GM12878 (cell line): ENCODE measurements at regions not wholly inside any gene's neighbourhood (a gene's known extent, or its start where the extent isn't known, plus 50 kb on each side); places are given as distances from the start of the nearest gene placed in this dataset.

Experiments used
- ATAC-seq: fragments of 200-7000 bp; cut with Tn5 transposase; 3 replicates; pipeline ENCODE4 v1.9.1; 2020; ENCODE audit warnings: mild to moderate bottlenecking, moderate library complexity
- BruUV-seq: library from RNA; stranded (reverse); fragments of 400-500 nt; replicated peaks from 2 replicates; lab custom pipeline; 2021; lab: Mats Ljungman, UMichigan
- CTCF ChIA-PET: fragments of 300-600 bp; sonication (Branson Sonifier 250); formaldehyde crosslinking; extraction: SDS; loops from one replicate; lab custom pipeline; 2021; ENCODE audit warnings: inconsistent platforms; lab: Yijun Ruan, JAX
- POLR2A ChIA-PET: fragments of 350-600 bp; formaldehyde crosslinking; extraction: SDS; loops from one replicate; lab custom pipeline; 2021; ENCODE audit warnings: inconsistent platforms; lab: Charles Lee
- RAD21 ChIA-PET: fragments of 300-600 bp; sonication (Branson Sonifier 250); formaldehyde crosslinking; loops from one replicate; lab custom pipeline; 2023; ENCODE audit warnings: antibody characterized with exemption; ENCODE audit not compliant: unreplicated experiment; lab: Charles Lee
- SMC1A ChIA-PET: fragments of 300-600 bp; sonication (Branson Sonifier 250); formaldehyde crosslinking; loops from one replicate; lab custom pipeline; 2023; ENCODE audit not compliant: unreplicated experiment, uncharacterized antibody; lab: Charles Lee
- DNase-seq: peaks from one replicate; pipeline ENCODE4 v3.0.0-alpha.2; 2011; ENCODE audit warnings: low read depth, low spot score
- FAIRE-seq: peaks from 3 replicates; lab custom pipeline; 2011; peaks lifted over from hg19 to GRCh38; lab: Jason Lieb, UNC
- H2AFZ ChIP-seq: 2 replicates; pipeline ENCODE4 v1.6.0; 2011; ENCODE audit warnings: low read depth, low read length, control low read depth; ENCODE audit not compliant: control insufficient read depth
- H3K27ac ChIP-seq: 2 replicates; pipeline ENCODE4 v1.5.1; 2011; ENCODE audit warnings: control low read depth; ENCODE audit not compliant: control insufficient read depth, insufficient read depth
- H3K27me3 ChIP-seq, 2 experiments: replicated peaks in 1 of 2; 2 replicates each; pipeline versions ENCODE4 v1.6.0 to v1.6.1; 2011; ENCODE audit warnings: low read length in 1 of 2; ENCODE audit not compliant: control insufficient read depth in 2 of 2, insufficient read depth in 2 of 2
- H3K36me3 ChIP-seq, 2 experiments: 2 replicates each; pipeline ENCODE4 v1.5.1; 2011; ENCODE audit warnings: low read length in 1 of 2; ENCODE audit not compliant: control insufficient read depth in 2 of 2, insufficient read depth in 2 of 2
- H3K4me1 ChIP-seq: 2 replicates; pipeline ENCODE4 v1.6.1; 2011; ENCODE audit warnings: mild to moderate bottlenecking, low read length, moderate library complexity, mixed read lengths; ENCODE audit not compliant: control insufficient read depth, insufficient read depth
- H3K4me2 ChIP-seq: 2 replicates; pipeline ENCODE4 v1.6.0; 2011; ENCODE audit warnings: control low read depth; ENCODE audit not compliant: control insufficient read depth, insufficient read depth
- H3K4me3 ChIP-seq: fragments of 200-600 bp; sonication (generic); 2 replicates; pipeline ENCODE4 v1.5.1; 2016
- H3K79me2 ChIP-seq: 2 replicates; pipeline ENCODE4 v1.6.0; 2011; ENCODE audit warnings: low read length; ENCODE audit not compliant: control insufficient read depth, insufficient read depth
- H3K9ac ChIP-seq: 2 replicates; pipeline ENCODE4 v1.8.0; 2011; ENCODE audit warnings: low read length, control low read depth, mixed read lengths; ENCODE audit not compliant: control insufficient read depth, insufficient read depth
- H3K9me3 ChIP-seq: replicated peaks from 3 replicates; pipeline ENCODE4 v1.5.1; 2011; ENCODE audit warnings: mild to moderate bottlenecking, low read length; ENCODE audit not compliant: control insufficient read depth, insufficient read depth
- H4K20me1 ChIP-seq: 2 replicates; pipeline ENCODE4 v1.6.0; 2011; ENCODE audit not compliant: control insufficient read depth, insufficient read depth
- CHD4 ChIP-seq: fragments of 200-600 bp; sonication (generic); IDR thresholded peaks from 2 replicates; pipeline ENCODE4 v1.6.1; 2016; ENCODE audit warnings: mild to moderate bottlenecking
- CREM ChIP-seq: IDR thresholded peaks from 2 replicates; pipeline ENCODE4 v1.6.1; 2014; ENCODE audit warnings: antibody characterized with exemption, low read depth
- HDAC6 ChIP-seq: fragments of 200-600 bp; sonication (generic); IDR thresholded peaks from one replicate; pipeline ENCODE4 v1.8.0; 2017; ENCODE audit warnings: antibody characterized with exemption; ENCODE audit not compliant: unreplicated experiment
- MTA3 ChIP-seq: IDR thresholded peaks from 2 replicates; pipeline ENCODE4 v1.6.1; 2012; ENCODE audit warnings: low read length, inconsistent platforms, borderline replicate concordance
- MYB ChIP-seq: fragments of 150-350 bp; IDR thresholded peaks from 2 replicates; pipeline ENCODE4 v1.6.1; 2014; ENCODE audit warnings: mild to moderate bottlenecking, low read depth, low read length, borderline replicate concordance
- SREBF2 ChIP-seq: IDR thresholded peaks from 2 replicates; pipeline ENCODE4 v1.6.1; 2012; ENCODE audit warnings: mild to moderate bottlenecking, low read length
- ZNF274 ChIP-seq: IDR thresholded peaks from one replicate; pipeline ENCODE4 v1.8.0; 2011; ENCODE audit not compliant: insufficient read length, insufficient read depth
- WGBS: methylation state at CpG from one replicate; pipeline ENCODE4 v1.1.6; 2016; ENCODE audit warnings: low lambda C conversion rate; ENCODE audit not compliant: insufficient replicate concordance, insufficient coverage; ENCODE audit errors: missing lambda C conversion rate; 5-methylcytosine and 5-hydroxymethylcytosine counted together
- in situ Hi-C: fragments of 300-500 bp; cut with MboI; formaldehyde crosslinking; loops from 9 replicates; pipeline ENCODE4 v1.14.3; 2018; ENCODE audit warnings: mixed read lengths
- intact Hi-C: fragments of 100-400 bp; cut with micrococcal nuclease; formaldehyde crosslinking; loops from one replicate; pipeline ENCODE4 v1.14.2; 2022; ENCODE audit not compliant: unreplicated experiment
- TF ChIP-seq, protein P1 (sequence below): IDR thresholded peaks from 2 replicates; pipeline ENCODE4 v1.6.1; 2012; ENCODE audit warnings: improper control_type of control experiment, low read depth, low read length; ENCODE audit not compliant: insufficient replicate concordance

DNA sequence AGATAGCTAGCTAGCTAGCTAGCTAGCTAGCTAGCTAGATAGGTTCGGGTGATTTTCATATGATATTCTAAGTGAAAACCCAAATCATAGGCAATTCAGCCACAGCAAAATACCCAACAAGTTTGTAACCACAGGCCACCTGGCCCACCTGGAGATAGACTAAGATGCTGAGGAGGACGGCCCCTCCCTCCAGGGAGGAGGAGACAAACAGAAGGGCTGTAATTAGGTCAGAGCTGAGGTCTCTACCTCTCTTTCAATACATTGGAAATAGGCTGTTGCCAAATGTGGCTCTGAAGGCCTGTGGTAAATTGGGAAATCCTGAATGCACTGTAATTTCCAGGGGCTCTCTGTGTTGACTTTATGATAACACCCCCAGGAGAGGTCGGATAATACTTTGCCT, 382.2 kb downstream of the FGF9 start:
- H3K4me1 ChIP-seq = no peaks in the 10 kb centered on the region
- FAIRE-seq = no peak
- in situ Hi-C loops = no loop called here
- SMC1A ChIA-PET = no interaction called here
- no peak for DNase-seq
- TF ChIP-seq CREM = no peak
- no peak for TF ChIP-seq HDAC6
- no peak for TF ChIP-seq ZNF274
- TF ChIP-seq, protein P1, sequence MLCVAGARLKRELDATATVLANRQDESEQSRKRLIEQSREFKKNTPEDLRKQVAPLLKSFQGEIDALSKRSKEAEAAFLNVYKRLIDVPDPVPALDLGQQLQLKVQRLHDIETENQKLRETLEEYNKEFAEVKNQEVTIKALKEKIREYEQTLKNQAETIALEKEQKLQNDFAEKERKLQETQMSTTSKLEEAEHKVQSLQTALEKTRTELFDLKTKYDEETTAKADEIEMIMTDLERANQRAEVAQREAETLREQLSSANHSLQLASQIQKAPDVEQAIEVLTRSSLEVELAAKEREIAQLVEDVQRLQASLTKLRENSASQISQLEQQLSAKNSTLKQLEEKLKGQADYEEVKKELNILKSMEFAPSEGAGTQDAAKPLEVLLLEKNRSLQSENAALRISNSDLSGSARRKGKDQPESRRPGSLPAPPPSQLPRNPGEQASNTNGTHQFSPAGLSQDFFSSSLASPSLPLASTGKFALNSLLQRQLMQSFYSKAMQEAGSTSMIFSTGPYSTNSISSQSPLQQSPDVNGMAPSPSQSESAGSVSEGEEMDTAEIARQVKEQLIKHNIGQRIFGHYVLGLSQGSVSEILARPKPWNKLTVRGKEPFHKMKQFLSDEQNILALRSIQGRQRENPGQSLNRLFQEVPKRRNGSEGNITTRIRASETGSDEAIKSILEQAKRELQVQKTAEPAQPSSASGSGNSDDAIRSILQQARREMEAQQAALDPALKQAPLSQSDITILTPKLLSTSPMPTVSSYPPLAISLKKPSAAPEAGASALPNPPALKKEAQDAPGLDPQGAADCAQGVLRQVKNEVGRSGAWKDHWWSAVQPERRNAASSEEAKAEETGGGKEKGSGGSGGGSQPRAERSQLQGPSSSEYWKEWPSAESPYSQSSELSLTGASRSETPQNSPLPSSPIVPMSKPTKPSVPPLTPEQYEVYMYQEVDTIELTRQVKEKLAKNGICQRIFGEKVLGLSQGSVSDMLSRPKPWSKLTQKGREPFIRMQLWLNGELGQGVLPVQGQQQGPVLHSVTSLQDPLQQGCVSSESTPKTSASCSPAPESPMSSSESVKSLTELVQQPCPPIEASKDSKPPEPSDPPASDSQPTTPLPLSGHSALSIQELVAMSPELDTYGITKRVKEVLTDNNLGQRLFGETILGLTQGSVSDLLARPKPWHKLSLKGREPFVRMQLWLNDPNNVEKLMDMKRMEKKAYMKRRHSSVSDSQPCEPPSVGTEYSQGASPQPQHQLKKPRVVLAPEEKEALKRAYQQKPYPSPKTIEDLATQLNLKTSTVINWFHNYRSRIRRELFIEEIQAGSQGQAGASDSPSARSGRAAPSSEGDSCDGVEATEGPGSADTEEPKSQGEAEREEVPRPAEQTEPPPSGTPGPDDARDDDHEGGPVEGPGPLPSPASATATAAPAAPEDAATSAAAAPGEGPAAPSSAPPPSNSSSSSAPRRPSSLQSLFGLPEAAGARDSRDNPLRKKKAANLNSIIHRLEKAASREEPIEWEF = no peak
- TF ChIP-seq MTA3 = no peak
- TF ChIP-seq MYB = no peak
- TF ChIP-seq SREBF2 = no peak
- TF ChIP-seq CHD4 = no peak
- TF ChIP-seq, all 136 proteins: peak for 0
- POLR2A ChIA-PET = no interaction called here
- no peak overlapping the region for H2AFZ ChIP-seq
- no peak for ATAC-seq
- no peaks in the 10 kb centered on the region for H3K79me2 ChIP-seq
- intact Hi-C loops = no loop called here
- RAD21 ChIA-PET = interaction anchor here (1.2 kb wide), 1 partner anchor 62 kb away, joined by 3 read pairs; no protein-coding TSS in a partner anchor
- no peaks in the 10 kb centered on the region for H3K27me3 ChIP-seq
- H4K20me1 ChIP-seq = no peaks in the 10 kb centered on the region
- no peak overlapping the region for H3K27ac ChIP-seq
- H3K4me3 ChIP-seq = no peak overlapping the region
- no peak overlapping the region for H3K9ac ChIP-seq
- CTCF ChIA-PET = no interaction called here
- no peaks in the 10 kb centered on the region for H3K36me3 ChIP-seq
- WGBS = 38% methylated on average over 3 of the region's 3 CpGs
- no peak overlapping the region for H3K4me2 ChIP-seq
- BruUV-seq = no TSS peak
- no peaks in the 10 kb centered on the region; the same call in 2 of the 3 replicates for H3K9me3 ChIP-seq
